ENCODE measurements at regions not wholly inside any gene's neighbourhood (a gene's known extent, or its start where the extent isn't known, plus 50 kb on each side); places are given as distances from the start of the nearest gene placed in this dataset.
"Not testable (repeated sequence)": the region's sequence is repeated elsewhere in the genome, so short reads cannot be mapped to it uniquely, and the experiment has no call there.

DNA sequence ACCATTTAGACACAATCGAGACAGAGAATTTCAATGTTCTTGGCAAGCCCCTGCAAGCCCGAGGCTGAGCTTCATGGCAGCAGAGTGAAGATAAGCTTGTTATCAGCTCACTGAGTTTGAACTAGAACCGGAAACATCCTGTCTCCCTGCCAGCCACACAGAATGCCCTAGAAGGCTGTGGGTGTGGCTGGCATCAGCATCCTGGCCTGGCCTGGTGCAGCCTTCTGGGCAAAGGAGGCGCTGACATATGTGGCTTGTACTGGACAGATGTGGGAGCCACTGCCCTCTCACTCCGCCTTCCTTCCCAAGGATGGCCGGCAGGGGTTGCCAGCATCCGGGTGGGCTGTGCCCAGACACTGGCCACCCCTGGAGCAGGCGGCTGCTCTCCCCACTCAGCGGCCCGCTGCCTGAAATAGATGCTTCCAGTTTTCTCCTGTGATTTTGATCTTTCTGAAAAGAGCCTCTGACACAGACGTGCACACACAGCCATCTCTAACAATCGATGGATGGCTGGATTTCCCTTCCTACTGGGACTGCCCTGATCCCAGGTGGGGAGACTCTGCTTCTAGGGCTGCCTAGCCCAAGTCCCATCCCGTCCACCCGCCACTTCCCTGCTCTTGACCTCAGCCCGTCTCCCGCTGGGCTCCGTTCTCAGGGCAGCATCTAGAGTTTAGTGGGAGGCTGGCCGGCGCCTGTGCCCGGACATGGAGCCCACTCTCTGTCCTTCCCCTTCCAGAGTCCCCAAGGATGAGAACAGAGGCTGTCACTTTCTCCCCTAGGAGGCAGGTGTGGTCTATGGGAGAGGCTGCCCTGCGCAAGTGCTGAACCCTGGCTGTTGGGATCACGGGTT is 149.7 kb downstream of the CTTN start:
- ChIA-PET CTCF (no interaction called here), POLR2A (no interaction called here)

DNA sequence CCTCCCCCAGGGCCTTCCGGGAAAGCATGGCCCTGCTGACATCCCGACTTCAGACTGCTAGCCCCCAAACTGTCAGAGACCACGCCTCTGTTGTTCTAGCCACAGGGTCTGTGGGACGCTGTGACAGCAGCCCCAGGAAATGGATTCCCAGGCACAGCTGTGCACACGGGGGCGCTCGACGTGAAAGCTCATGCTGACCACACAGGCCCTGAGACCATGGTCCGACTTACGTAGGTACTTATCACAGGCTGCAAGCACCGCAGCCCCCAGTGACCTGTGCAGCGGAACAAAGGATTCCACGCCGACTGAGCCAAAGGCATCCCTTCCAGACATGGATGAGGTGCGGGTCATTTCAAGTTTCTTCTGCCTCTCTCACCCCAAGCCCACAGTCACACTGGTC is 150.6 kb downstream of the CTTN start:
- ChIA-PET POLR2A (no interaction called here), CTCF (no interaction called here)

DNA sequence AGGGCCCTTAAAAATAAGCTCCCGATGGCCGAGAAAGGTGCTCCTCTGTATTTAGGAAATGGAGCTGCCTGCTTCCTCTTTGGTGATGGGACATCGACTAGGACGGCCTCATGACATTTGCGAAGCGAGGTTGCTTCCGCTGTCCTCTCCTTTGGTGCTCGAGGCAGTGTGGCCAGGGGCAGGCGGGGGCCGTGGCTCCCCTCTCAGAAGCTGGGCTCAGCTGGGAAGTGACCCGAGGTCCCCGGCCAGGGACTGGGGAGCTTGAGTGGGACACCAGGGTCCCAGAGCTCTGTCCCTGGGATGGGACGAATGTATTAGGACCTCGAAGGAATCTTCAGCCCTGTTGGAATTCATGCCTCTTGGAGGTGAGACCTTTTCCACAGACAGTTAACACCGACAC is 151.1 kb downstream of the CTTN start:
- POLR2A ChIA-PET = no interaction called here
- CTCF ChIA-PET = no interaction called here

DNA sequence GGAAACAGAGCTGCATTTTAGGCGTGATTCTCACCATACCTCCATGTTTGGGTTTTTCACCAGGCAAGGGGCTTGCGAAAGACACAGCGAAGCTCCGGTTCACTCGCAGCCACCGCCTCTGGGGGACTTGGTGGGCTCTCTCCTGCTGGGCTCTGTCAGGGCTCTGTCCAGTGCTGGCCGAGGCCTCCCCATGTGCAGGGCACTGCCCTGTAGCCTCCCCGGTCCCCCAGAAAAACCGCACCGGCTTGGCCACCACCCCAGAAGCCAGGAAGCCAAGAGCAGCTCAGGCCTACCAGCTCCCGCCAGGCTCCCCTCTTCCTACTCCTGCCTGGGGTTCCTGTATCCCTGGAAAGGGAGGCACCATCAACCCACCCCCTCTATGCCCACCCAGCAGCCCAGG is 151.5 kb downstream of the CTTN start:
- CTCF ChIA-PET = no interaction called here
- POLR2A ChIA-PET = no interaction called here

DNA sequence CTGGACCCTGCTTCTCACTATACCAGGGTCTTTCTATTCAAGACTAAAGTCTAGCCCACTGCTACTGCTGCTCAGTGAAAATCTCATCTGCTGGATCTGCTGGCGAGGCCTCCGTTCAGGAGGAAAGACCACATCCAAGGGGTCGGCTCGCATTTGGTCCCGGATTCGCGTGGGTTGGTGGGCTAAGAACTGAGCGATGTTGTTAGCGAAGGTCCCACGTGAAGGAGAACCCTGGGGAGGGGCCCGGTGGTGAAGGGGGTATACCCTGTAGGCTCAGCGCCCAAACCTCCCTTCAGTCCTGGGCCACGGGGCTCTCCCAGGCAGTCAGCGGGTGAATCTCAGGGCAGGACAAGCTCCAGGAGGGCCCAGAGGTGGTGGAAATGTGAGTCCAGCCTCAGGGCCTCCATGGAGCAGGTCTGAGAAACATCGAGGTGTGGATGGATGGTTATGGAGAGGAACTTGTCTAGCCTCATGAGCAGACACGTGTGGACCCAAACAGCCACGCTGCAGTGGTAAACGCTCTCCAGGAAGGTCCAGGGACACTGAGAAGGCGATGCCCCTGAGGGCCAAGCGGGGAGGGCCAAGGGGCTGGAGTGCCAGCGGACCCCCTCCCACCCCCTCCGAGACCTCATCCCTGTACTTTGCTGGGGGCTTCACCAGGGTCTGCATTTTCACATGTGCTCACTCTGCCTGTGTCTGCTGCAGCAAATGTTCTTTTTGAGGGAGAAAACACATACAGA is 152.3 kb downstream of the CTTN start:
- POLR2A ChIA-PET = no interaction called here
- CTCF ChIA-PET = no interaction called here

DNA sequence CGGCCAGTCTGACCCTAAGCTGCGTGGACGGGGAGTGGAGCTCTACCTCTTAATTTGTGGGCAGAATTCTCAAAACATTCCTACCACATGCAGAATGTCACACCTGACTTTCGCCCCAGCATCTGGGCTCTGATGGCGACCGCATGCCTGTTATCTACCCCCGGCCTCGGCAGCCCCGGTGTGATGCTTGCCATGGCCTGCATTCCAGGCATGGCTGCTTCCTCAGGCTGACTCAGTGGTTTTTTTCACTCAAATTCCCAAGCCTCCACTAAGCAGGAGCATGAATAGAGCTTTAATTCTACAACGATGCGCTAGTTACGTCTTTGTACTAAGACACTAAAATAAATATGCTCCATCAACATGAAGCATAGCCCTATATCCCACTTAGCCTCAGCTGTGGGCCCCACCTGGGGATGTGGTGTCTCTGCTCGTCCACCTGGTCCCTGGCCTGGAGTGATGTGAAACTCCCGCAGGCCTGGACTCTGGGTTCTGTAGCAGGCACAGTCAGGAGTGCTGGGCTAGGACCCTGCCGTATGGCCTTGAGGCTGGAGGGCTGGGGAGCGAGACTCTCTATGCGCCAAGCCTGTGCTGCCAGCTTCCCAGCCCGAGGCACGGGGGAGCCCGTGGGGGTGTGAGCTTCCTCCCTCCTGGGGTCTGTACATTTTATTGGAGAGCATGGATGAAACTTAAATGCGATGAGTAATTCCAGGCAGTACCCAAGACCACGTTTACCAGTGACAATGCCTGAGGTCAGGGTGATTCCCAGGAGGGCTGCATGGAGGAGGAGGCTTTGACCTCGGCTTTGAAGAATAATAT is 153.2 kb downstream of the CTTN start:
- ChIA-PET CTCF (interaction anchor here (1.0 kb wide), 1 partner anchor 352 kb away, joined by 3 read pairs; no protein-coding TSS in a partner anchor), POLR2A (no interaction called here)

DNA sequence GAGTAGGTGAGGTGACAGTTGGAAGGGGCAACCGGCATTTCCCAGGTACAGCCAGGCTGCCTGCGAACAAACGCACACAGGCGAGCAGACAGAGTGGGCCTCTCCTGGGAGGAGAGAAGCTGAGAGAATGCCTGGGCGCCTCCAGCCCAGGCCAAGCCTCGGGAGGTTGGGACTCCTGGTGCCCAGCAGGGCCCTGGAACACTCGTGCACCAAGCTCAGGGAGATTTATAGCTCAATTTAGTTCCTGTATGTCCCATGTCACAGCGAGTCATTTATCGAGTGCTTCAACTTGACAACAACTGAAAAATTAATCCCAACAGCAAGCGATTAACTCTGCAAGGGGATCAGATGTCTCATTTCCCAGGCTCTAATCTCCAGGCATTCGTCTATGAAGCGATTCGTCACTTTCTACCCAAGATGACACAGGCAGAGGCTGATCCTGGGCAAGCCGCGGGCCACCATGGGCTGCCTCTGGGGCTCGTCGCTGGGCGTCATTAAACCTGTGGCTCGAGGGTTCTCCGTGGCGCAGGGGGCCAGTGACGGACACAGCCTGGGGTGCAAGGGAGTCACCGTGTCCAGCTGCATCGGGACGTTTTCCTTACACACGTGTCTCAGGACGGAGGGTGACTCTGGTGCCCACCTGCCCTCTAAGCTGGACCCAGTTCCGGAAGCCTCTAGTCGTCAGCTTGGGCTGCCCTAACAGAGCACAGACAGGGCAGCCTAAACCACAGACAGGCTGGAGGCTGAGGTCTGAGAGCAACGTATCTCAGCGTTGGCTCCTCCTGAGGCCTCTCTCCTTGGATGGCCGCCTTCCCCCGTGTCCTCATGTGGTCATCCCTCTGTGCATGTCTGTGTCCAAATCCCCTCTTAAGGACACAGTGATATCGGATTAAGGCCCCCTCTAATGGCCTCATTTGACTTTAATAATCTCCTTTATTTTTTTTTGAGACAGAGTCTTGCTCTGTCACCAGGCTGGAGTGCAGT is 154.1 kb downstream of the CTTN start:
- CTCF ChIA-PET = interaction anchor here (1.0 kb wide), 1 partner anchor 353 kb away, joined by 3 read pairs; no protein-coding TSS in a partner anchor
- POLR2A ChIA-PET = no interaction called here

DNA sequence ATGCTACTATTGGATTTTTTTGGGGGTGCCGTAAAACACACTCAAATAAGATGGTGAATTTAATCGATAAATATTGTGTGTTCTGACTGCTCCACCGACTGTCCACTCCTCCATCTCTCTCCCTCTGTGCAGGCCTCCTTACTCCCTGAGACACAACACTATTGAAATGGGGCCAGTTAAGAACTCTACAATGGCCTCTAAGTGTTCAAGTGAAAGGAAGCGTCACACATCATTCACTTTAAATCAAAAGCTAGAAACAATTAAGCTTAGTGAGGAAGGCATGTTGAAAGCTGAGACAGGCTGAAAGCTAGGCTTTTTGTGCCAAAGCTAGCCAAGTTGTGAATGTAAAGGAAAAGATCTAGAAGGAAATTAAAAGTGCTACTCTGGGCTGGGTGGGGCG is 156.7 kb downstream of the CTTN start:
- ChIA-PET CTCF (no interaction called here), POLR2A (no interaction called here)

DNA sequence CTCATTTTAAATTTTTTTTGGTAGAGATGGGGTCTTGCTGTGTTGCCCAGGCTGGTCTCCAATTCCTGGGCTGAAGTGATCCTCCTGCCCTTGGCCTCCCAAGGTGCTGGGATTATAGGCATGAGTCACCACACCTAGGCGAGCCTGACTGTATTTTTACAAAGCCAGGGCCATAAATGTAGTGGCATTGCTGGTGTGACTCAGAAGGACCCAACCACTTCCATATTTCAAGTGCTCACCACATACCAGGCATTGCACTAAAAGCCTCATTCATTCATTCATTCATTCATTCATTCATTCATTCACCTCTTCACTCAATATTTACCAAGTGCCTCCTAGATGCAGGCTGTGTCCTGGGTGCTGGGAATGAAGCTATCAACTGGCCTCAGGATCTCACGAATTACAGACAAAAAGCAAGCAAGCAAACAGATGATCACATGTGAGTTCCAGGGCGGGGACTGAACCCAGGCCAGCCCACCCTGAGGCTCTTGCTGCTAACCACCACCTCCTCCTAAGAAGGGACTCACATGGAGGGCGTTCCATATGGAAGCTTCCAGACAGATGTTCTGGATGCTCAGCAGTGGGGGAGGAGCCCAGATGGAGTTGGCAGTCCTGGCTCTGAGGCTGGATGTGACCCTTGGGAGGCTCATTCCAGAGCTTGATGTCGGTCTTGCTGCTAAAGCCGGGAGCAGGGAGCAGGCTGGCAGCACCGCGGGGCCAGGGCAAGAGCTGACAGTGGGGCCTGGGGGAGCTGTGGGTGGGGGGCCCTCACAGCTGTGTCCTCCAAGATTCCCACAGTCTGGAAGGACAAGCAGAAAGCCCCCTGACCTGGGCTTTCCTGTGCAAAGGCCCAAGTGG is 158.8 kb downstream of the CTTN start:
- ChIA-PET POLR2A (no interaction called here), CTCF (no interaction called here)

DNA sequence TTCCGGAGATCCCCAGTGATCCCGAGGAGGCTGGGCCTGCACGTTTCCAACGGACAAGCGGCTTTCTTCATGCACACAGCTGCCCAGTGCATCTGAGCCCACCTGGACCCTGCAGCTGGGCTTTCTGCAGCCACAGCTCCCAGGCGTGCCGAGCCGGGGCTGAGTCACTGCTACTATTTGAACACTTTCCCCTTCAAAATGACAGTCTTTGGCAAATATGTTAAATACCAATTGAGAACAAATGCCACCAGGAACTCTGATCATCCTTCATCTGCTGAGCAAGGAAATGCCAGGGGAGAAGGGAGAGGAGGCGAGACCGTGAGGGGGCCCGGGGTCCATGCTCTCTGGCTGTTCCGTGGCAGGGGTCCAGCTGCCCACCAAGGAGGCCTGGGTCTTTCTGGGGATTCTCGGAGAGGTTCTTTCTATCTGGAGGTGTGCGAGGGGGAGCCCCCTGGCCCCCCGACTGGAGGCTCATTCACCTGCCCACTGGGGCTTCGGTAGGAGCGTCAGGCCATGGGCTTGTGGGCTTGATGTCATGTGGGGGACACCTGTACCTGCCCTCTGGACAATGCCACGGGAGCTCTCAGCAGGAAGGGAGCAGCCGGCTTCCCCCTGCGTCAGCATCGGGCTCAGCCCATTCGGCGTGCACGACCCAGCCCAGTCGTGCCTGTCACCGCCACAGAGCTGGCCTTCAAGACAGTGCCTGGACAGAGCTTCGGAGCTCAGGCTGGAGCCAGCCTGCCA is 159.6 kb downstream of the CTTN start:
- ChIA-PET POLR2A (no interaction called here), CTCF (no interaction called here)

DNA sequence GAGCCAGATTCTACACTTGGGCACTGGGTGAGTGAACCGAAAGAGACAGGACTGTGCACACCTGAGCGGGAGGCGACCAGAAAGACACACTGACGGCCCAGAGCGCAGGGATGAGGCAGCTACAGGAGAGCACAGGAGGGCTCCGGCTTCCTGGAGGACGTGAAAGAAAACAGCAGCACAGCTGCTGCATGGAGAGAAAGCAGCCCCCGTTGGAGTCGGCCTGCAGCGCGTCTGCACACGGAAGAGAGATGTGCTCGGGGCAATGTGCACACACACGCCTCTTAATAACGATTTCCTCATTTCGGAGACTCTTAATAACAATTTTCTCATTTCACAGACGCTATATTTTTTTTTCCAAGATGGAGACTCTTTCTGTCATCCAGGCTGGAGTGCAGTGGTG is 160.4 kb downstream of the CTTN start:
- ChIA-PET POLR2A (no interaction called here), CTCF (no interaction called here)

DNA sequence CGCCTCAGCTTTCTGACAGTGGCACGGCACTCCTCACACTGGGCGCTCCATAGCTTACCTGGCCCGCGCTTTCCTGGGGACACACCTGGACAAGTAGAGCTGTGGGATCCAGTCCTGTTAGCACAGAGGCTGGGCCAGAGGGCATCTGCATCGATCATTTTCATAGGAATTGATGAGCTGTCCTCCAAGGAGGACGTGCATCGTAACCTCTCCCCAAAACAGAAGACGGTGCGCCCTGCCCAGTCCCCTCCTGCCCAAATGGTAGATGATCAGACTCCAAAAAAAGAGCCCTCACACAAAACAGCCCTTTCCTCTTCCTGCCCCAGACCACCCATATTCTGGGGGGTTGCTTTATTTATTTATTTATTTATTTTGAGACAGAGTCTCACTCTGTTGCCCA is 161.2 kb downstream of the CTTN start:
- ChIA-PET CTCF (no interaction called here), POLR2A (no interaction called here)

DNA sequence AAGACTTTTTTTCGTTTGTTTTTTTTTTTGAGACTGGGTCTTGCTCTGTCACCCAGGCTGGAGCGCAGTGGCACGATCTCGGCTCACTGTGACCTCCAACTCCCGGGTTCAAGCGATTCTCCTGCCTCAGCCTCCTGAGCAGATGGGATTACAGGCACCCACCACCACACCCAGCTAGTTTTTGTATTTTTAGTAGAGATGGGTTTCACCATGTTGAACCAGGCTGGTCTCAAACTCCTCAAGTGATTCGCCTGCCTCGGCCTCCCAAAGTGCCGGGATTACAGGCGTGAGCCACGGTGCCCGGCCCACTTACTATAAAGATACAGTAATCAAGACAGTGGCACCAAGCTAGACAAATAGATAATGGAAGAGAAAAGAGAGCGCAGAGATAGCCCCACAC is 162.3 kb downstream of the CTTN start:
- POLR2A ChIA-PET = interaction anchor here (0.7 kb wide), 1 partner anchor 13 kb away, joined by 7 read pairs; no protein-coding TSS in a partner anchor
- CTCF ChIA-PET = not testable (repeated sequence)

DNA sequence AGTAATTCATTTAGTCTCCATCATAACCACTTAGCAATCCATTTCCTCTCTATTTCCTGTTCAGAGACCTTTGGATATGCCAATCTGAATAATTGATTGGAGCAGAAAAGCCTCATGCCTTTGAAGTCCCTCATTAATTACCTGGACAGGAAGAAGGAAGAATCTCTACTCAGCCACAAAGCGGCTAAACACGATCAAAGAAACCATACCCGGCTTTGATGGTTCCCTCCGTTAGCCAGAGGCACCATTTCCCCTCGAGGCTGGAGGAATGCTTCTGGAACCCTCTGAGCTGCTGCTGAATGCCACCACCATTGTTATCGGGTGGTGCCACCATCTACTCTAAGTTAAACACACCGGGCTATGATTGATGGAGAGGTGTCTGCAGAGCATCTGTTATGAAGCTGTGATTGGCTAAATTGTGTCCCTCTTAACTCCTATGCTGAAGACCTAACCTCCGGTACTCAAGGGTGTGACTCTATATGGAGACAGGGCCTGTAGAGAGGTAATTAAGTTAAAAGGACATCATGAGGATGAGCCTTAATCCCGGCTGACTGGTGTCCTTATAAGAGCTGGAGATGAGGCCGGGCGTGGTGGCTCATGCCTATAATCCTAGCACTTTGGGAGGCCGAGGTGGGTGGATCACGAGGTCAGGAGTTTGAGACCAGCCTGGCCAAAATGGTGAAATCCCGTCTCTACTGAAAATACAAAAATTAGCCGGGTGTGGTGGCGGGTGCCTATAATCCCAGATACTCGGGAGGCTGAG is 168.6 kb downstream of the CTTN start:
- CTCF ChIA-PET = no interaction called here
- POLR2A ChIA-PET = no interaction called here

DNA sequence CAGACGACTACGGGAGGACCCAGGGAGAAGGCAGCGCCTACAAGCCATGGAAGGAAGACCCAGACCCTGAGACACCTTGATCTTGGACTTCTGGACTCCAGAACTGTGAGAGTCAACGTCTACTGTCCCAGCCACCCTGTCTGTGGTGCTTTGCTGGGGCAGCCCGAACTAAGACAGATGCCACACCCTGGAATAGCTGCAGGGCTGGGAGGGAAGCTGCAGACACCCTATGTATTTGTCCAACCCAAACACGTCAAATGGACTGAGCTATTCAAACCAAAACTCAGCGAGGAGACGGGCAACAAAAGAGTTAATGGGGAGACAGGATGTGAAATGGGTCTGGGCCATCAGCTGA is 169.3 kb downstream of the CTTN start:
- ChIA-PET POLR2A (no interaction called here), CTCF (no interaction called here)

DNA sequence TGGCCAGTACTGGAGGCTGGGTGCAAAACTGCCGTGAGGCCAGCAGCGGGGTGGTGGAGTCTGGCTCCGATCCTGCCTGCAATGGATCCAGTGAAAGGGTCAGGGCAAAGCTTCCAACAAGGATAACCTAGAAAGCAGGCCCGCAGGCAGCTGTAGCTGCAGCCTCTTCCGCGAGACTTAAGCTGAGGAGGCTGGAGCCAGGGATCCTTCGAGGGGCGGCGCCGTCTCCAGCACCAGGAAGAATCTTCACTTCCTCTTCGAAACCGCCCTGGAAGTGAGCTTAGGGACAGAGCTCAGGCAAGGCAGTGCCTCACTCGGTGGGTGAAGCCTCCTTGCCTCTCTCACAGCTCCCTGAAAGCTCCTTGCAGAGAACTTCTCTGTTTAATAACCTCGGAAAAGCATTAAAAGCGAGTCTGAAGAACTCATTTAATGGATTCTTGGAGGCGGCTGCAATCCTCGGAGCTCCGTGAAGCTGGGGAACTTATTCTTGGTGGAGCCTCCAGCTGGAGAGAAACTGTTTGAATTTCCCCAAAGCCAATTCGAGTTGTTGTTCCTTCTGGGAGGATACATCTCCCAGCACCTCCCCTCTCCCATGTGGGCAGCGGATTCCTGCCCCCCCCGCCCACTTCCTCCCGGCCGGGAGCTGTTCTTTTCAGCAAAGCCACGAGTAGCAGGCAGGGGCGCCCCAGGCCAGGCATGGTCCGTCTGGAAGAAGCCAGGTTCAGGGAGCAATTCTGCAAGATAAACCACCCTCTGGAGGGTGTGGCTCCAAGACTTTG is 169.9 kb downstream of the CTTN start:
- POLR2A ChIA-PET = no interaction called here
- CTCF ChIA-PET = interaction anchor here (0.6 kb wide), 1 partner anchor 299 kb away, joined by 3 read pairs; no protein-coding TSS in a partner anchor
